Activated CD4-positive, alpha-beta T cell treated with anti-CD3 and anti-CD28 coated beads for 48 hours (primary cell): ENCODE measurements at regions not wholly inside any gene's neighbourhood (a gene's known extent, or its start where the extent isn't known, plus 50 kb on each side); places are given as distances from the start of the nearest gene placed in this dataset.
"Not testable (repeated sequence)": the region's sequence is repeated elsewhere in the genome, so short reads cannot be mapped to it uniquely, and the experiment has no call there.

Experiments
- DNase-seq: peaks from one replicate; pipeline ENCODE4 v3.0.0-alpha.2; 2020

GRCh38 chr11:81365496-81365895, 1368.2 kb downstream of the FAM181B start:
- DNase-seq = no peak

DNA sequence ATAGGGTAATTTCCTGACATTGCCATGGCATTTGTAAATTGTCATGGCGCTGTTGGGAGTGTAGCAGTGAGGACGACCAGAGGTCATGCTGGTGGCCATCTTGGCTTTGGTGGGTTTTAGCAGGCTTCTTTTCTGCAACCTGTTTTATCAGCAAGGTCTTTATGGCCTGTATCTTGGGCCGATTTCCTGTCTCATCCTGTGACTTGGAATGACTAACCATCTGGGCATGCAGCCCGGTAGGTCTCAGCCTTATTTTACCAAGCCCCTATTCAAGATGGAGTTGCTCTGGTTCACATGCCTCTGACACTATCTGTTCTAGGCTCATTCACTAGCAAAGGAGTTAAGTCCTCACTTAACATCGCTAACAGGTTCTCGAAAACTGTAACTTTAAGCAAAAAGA, 1374.2 kb downstream of the FAM181B start:
- DNase-seq = no peak

GRCh38 chr11:81345609-81346008, 1388.1 kb downstream of the FAM181B start:
- DNase-seq = no peak

DNA sequence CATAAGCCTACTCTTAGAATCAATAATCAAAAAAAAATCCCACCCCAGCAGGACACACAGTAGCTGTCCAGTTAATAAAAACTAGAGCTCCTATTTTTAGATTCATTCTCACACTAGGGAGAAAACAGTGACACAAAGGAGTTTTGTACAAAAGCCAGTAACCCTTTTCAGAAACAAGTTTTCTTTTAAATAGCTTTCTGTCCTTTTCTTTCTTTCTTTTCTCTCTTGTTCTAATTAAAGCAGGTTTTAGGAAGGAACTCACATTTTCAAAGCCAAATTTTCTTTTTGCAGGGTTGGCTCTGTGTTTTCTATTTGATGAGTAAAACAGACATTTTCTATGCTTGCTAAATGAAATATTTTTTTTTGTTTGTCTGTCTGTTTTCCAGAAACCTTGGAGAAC, 1390.7 kb downstream of the FAM181B start:
- no peak for DNase-seq

DNA sequence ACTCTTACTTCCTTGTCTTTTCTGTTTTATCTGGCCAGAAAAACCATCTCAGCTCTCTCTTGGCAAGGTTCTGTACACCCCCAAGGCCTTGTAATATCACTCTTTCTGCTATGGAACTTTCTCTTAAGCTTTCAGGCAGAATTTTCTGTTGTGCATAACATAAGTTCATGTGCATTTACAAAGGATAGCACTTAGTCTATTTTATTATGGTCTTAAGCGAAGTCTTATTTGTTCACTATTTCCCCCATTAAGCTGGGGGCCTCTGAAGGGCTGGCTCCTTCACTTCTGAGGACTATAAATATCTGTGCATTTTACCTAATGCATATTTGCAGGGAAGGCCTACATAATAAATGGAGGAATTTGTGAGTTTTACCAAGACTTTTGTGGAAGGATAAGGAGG, 1393.4 kb downstream of the FAM181B start:
- DNase-seq = no peak

DNA sequence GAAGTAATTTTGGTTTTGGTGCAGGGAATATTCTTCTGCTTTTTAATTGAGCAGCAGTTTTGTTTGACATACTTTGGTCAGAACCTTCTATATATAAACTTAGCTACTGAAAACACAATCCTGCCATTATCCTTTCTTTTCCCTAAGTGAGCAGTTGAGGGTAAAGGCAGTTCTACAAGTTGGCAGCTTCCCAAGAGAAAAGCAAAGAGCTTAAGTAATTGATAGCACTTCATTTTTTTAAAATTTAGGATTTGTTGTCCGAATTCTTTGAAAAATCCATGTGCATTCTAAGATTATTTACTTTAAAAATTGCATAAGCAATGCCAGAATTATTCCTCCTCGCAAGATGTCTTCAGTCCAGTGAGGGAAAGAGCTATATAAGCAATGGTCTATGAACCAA, 1394.1 kb downstream of the FAM181B start:
- no peak for DNase-seq

DNA sequence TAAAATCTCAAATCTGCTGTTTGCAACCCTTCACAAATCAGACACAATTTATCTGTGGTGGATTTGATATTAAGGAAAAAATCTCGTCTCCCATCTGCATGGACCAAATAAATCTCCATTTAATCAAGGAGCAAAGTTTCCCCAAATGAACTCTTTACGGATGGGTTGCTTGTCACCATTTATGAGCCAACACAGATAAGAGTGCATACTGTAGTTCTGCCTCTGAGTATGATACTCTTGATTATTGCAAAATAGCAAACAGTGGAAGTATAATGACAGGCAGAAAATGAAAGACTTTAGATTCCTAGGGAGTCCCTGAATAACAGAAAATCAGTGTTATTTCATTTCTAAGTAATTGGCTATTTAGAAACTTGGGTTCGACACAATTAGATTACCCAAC, 1395.9 kb downstream of the FAM181B start:
- no peak for DNase-seq

- DNase-seq = no peak
Observed at GRCh38 chr11:81332276-81332675, 1401.4 kb downstream of the FAM181B start.

GRCh38 chr11:81331611-81332235, 1401.9 kb downstream of the FAM181B start:
- no peak for DNase-seq

DNA sequence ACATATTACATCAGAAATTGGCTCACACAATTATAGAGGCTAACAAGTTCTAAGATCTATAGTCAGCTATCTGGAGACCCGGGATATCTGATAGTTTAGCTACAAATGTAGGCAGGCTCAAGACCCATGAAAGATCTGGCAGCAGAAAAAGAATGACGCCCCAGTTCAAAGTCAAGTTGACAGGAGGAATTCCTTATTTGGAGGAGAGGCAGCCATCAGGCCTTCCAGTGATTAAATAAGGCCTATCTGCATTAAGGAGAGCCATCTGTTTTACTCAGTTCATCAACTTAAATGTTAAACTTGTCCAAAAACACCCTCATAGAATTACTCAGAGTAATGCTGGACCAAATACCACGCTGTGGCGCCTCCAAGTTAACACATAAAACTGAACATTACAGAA, 1402.6 kb downstream of the FAM181B start:
- no peak for DNase-seq

DNA sequence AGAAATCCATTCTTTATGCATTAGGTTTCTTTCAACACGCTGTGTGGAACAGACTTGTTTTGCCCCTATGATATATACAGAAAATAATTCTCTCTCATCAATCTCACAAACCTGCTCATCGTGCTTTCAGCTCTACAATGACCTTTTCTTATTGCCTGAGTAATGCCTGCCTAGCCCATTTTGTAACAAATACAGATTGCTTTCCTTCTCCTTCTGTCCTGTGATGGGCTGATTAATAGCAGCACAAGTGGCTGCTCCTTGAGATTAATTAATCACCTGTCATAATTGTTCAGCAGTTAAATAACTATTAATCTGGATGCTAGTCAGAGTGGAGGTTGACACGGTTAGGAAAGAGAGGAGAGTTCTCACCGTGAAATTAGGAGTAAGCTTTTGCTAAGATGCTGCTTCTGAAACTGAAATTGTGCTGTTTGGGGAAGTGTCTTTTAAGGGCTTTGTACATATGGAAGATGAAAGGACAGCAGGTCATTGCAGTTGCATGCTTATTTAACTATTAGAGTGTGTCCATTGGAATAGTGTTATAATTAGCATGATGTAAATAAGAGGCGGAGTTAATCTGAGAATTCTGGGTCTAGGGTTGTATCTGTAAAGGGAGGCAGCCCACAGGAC, 1430.5 kb downstream of the FAM181B start:
- no peak for DNase-seq

DNA sequence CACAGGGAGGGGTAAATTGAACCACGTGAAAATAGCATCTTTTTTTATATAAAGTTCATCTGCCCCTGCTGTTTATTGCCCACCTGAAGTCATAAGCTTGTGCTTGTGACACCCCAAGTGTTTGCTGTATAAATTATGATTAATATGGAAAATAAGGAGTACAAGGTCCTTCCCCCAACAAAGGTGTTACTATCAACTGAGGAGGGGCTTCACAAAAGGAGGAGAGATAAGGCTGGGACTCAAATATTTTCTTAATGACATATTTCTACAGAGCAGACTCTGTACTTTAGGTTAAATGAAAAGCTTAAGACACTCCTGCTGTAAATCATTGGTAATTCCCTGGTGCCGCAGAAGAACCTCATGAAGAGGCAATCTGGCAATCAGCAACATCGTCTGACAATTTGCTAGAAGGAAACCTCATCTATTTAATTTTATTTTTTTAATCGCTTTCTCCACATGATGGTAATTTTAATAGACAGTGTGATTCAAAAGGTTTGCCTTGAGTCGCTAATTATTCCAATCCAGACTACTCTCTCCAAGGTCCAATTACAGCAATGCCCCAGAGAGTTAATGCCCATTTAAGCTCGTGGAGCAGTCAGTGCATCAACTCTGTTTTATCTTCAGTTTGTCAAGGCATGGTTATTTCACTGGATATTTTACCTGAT, 1432.4 kb downstream of the FAM181B start:
- no peak for DNase-seq

- DNase-seq = no peak
Observed at GRCh38 chr11:81286959-81287358, 1446.7 kb downstream of the FAM181B start.

- no peak for DNase-seq
Observed at GRCh38 chr11:81286550-81286949, 1447.1 kb downstream of the FAM181B start.

GRCh38 chr11:81280228-81280627, 1453.4 kb downstream of the FAM181B start:
- DNase-seq = not testable (repeated sequence)

DNA sequence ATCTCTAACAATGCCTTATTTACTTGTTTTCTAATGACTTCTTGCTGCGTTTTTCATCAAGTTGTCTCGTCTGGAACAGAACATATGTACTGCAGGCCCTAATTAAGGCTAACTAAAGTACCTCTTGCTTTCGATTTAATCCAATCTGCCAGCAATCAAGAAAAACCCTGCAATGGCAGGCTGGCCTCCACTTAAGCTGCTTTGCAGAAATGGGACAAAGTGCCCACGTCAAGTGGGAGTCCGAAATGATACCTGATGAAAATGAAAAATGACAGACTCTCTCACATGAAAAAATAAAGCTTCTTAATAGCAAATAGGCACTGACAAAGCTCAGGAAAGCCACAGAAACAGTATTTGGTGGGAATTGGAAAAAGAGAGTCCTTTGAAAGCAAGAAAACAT, 1454.7 kb downstream of the FAM181B start:
- DNase-seq = no peak

DNA sequence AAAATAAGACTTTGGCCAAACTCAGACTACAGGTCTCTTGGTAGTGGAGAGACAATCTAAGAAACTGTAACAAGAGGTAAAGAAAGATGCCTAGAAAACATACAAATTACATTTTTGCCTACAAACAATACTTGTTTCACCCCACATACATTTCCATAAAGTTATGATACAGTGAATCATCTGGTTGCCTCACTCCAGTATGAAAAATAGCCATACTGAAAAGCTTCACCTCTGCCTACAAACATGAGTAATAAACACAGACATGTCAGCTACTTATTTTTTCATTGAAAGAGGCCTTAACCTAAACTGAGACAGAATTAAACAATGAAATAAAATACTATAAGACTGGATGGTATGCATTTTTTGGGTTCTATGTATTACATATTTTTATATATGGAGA, 1463.0 kb downstream of the FAM181B start:
- no peak for DNase-seq

- no peak for DNase-seq
Observed at GRCh38 chr11:81267246-81267645, 1466.4 kb downstream of the FAM181B start.

GRCh38 chr11:81259471-81259870, 1474.2 kb downstream of the FAM181B start:
- DNase-seq = no peak

GRCh38 chr11:81255895-81256294, 1477.8 kb downstream of the FAM181B start:
- no peak for DNase-seq

GRCh38 chr11:81253244-81253643, 1480.4 kb downstream of the FAM181B start:
- DNase-seq = no peak

- DNase-seq = no peak
Observed at GRCh38 chr11:81246941-81247340, 1486.7 kb downstream of the FAM181B start.

GRCh38 chr11:81245791-81246190, 1487.9 kb downstream of the FAM181B start:
- no peak for DNase-seq

- DNase-seq = no peak
Observed at GRCh38 chr11:81241672-81242275, 1491.9 kb downstream of the FAM181B start.
